ENCODE measurements at regions not wholly inside any gene's neighbourhood (a gene's known extent, or its start where the extent isn't known, plus 50 kb on each side); places are given as distances from the start of the nearest gene placed in this dataset.
"Not testable (repeated sequence)": the region's sequence is repeated elsewhere in the genome, so short reads cannot be mapped to it uniquely, and the experiment has no call there.

DNA sequence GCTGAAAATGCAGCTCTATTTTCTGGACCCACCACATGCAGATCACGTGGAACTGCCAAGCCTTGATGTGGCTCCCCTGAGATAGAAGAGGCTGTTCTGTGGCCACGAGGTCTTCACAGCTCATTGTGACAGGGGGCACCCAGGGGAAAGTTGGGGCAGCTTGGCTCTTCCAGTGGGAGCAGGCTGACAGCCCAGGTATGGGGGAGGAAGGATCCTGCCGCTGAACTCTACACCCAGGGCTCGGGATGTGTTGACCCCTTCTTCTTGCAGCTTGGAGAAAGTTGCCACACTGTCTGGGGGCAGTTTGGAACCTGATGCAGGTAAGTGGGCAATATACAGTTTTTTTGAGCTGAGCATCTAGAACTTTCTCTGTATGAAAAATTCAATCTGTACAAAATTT lies 133.6 kb upstream of the PITX1 start:
- Histone ChIP-seq H3K4me3 (ENCODE audit: insufficient read depth, low read length, poor library complexity, severe bottlenecking) (no peak overlapping the region), H3K9me2 (replicated peaks; ENCODE audit: insufficient read depth, low read length) (no peaks in the 10 kb centered on the region), H3K9me3 (ENCODE audit: insufficient read depth, low read length) (no peaks in the 10 kb centered on the region), H3K27me3 (ENCODE audit: low read length) (no peaks in the 10 kb centered on the region), H3K27ac (ENCODE audit: low read depth, low read length) (no peak overlapping the region), H2AFZ (ENCODE audit: low read depth, low read length, severe bottlenecking) (no peak overlapping the region), H3K4me2 (ENCODE audit: low read depth, low read length, poor library complexity, severe bottlenecking) (no peak overlapping the region), H3K79me2 (ENCODE audit: insufficient read depth, low read length) (no peaks in the 10 kb centered on the region), H3K36me3 (ENCODE audit: low read length) (no peaks in the 10 kb centered on the region), H3F3A (ENCODE audit: insufficient read depth) (no peaks in the 10 kb centered on the region), H3K9ac (ENCODE audit: low read length) (no peak overlapping the region), H4K20me1 (ENCODE audit: low read depth, low read length) (no peaks in the 10 kb centered on the region)
- no peak for TF ChIP-seq EZH2phosphoT487 (conservative IDR thresholded peaks at IDR 0.05; ENCODE audit: low read length)
- TF ChIP-seq, protein P1, sequence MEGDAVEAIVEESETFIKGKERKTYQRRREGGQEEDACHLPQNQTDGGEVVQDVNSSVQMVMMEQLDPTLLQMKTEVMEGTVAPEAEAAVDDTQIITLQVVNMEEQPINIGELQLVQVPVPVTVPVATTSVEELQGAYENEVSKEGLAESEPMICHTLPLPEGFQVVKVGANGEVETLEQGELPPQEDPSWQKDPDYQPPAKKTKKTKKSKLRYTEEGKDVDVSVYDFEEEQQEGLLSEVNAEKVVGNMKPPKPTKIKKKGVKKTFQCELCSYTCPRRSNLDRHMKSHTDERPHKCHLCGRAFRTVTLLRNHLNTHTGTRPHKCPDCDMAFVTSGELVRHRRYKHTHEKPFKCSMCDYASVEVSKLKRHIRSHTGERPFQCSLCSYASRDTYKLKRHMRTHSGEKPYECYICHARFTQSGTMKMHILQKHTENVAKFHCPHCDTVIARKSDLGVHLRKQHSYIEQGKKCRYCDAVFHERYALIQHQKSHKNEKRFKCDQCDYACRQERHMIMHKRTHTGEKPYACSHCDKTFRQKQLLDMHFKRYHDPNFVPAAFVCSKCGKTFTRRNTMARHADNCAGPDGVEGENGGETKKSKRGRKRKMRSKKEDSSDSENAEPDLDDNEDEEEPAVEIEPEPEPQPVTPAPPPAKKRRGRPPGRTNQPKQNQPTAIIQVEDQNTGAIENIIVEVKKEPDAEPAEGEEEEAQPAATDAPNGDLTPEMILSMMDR (IDR thresholded peaks at IDR 0.05; ENCODE audit: insufficient read depth, low read length, poor library complexity, severe bottlenecking), result no peak

DNA sequence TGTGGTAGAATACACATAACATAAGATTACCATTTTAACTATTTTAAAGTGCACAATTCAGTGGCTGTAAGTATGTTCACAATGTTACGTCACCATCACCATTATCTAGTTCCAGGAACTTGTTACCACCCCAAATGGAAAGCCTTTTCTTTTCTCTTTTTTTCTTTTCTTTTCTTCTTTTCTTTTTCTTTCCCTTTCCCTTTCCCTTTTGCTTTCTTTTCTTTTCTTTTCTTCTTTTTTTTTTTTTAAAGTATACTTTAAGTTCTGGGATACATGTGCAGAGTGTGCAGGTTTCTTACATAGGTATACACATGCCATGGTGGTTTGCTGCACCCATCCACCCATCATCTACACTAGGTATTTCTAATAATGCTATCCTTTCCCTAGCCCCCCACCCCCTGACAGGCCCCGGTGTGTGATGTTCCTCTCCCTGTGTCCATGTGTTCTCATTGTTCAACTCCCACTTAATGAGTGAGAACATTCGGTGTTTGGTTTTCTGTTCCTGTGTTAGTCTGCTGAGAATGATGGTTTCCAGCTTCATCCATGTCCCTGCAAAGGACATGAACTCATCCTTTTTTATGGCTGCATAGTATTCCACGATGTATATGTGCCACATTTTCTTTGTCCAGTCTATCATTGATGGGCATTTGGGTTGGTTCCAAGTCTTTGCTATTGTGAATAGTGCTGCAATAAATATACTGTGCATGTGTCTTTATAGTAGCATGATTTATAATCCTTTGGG lies 131.0 kb upstream of the PITX1 start:
- H3K9me3 ChIP-seq (ENCODE audit: insufficient read depth, low read length); H3K36me3 ChIP-seq (ENCODE audit: low read length); H4K20me1 ChIP-seq (ENCODE audit: low read depth, low read length); H3F3A ChIP-seq (ENCODE audit: insufficient read depth); H3K9me2 ChIP-seq (replicated peaks; ENCODE audit: insufficient read depth, low read length); H3K4me3 ChIP-seq (ENCODE audit: insufficient read depth, low read length, poor library complexity, severe bottlenecking); H3K4me2 ChIP-seq (ENCODE audit: low read depth, low read length, poor library complexity, severe bottlenecking); H3K79me2 ChIP-seq (ENCODE audit: insufficient read depth, low read length); H3K9ac ChIP-seq (ENCODE audit: low read length); H3K27me3 ChIP-seq (ENCODE audit: low read length); H3K27ac ChIP-seq (ENCODE audit: low read depth, low read length); H2AFZ ChIP-seq (ENCODE audit: low read depth, low read length, severe bottlenecking): not testable (repeated sequence)

DNA sequence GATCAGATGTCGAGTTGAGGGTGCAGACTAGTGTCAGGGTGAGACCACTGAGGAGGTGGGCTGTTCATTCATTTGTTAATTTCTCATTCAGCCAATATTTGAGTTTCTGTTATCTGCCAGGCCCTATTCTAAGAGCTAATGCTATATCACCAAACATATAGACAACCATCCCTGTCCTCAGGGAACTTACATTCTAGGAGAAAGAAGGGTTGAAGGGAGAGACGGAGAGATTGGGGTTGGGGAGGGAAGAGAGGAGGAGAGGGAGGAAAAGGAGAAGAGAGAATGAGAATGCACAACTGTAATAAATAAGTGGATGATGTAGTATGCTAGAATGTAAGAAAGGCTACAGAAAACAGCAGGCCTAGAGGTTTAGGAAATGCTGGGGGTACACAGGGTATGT lies 129.9 kb upstream of the PITX1 start:
- no peaks in the 10 kb centered on the region for H4K20me1 ChIP-seq (ENCODE audit: low read depth, low read length)
- H3K27ac ChIP-seq (ENCODE audit: low read depth, low read length), result no peak overlapping the region
- no peak overlapping the region for H2AFZ ChIP-seq (ENCODE audit: low read depth, low read length, severe bottlenecking)
- no peaks in the 10 kb centered on the region for H3K79me2 ChIP-seq (ENCODE audit: insufficient read depth, low read length)
- no peaks in the 10 kb centered on the region for H3K9me2 ChIP-seq (replicated peaks; ENCODE audit: insufficient read depth, low read length)
- H3K9ac ChIP-seq (ENCODE audit: low read length), result no peak overlapping the region
- H3F3A ChIP-seq (ENCODE audit: insufficient read depth), result no peaks in the 10 kb centered on the region
- H3K27me3 ChIP-seq (ENCODE audit: low read length), result no peaks in the 10 kb centered on the region
- no peaks in the 10 kb centered on the region for H3K36me3 ChIP-seq (ENCODE audit: low read length)
- H3K4me2 ChIP-seq (ENCODE audit: low read depth, low read length, poor library complexity, severe bottlenecking), result no peak overlapping the region
- H3K9me3 ChIP-seq (ENCODE audit: insufficient read depth, low read length), result no peaks in the 10 kb centered on the region
- TF ChIP-seq EZH2phosphoT487 (conservative IDR thresholded peaks at IDR 0.05; ENCODE audit: low read length), result no peak
- TF ChIP-seq, protein P1 (IDR thresholded peaks at IDR 0.05; ENCODE audit: insufficient read depth, low read length, poor library complexity, severe bottlenecking), result no peak
- H3K4me3 ChIP-seq (ENCODE audit: insufficient read depth, low read length, poor library complexity, severe bottlenecking), result no peak overlapping the region

DNA sequence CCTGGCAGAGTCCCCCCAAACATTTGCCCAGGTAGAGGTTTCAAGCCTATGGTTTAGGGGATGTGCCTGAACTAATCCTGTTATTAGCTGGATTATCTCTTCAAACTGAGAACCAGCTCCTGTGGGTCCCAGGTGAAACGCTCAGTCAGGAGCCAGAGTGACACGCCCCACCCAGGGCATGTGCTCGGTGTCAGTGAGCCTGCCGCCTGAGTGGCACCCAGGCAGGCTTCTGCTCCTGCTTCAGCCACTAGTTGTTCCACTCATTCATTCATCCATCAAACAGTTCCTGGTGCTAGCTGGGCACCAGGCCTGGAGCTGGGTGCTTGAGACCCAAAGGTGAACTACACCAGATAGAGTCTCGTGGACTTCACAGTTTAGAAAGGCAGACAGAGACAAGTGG lies 129.4 kb upstream of the PITX1 start:
- Histone ChIP-seq H2AFZ (ENCODE audit: low read depth, low read length, severe bottlenecking) (no peak overlapping the region), H3K27me3 (ENCODE audit: low read length) (no peaks in the 10 kb centered on the region), H3K27ac (ENCODE audit: low read depth, low read length) (no peak overlapping the region), H3F3A (ENCODE audit: insufficient read depth) (no peaks in the 10 kb centered on the region), H4K20me1 (ENCODE audit: low read depth, low read length) (no peaks in the 10 kb centered on the region), H3K9me3 (ENCODE audit: insufficient read depth, low read length) (no peaks in the 10 kb centered on the region), H3K4me3 (ENCODE audit: insufficient read depth, low read length, poor library complexity, severe bottlenecking) (no peak overlapping the region), H3K9me2 (replicated peaks; ENCODE audit: insufficient read depth, low read length) (no peaks in the 10 kb centered on the region), H3K4me2 (ENCODE audit: low read depth, low read length, poor library complexity, severe bottlenecking) (no peak overlapping the region), H3K36me3 (ENCODE audit: low read length) (no peaks in the 10 kb centered on the region), H3K79me2 (ENCODE audit: insufficient read depth, low read length) (no peaks in the 10 kb centered on the region), H3K9ac (ENCODE audit: low read length) (no peak overlapping the region)
- TF ChIP-seq, protein P1 (IDR thresholded peaks at IDR 0.05; ENCODE audit: insufficient read depth, low read length, poor library complexity, severe bottlenecking), result no peak
- no peak for TF ChIP-seq EZH2phosphoT487 (conservative IDR thresholded peaks at IDR 0.05; ENCODE audit: low read length)

All from SU-DHL-6 (cell line).